Breast epithelium (tissue), 4 donors: ENCODE measurements at regions not wholly inside any gene's neighbourhood (a gene's known extent, or its start where the extent isn't known, plus 50 kb on each side); places are given as distances from the start of the nearest gene placed in this dataset.

ENCODE experiments used
- DNase-seq, 2 donors: peaks; one replicate each; pipeline ENCODE4 v3.0.0-alpha.2; 2019; ENCODE audit warnings: low spot score in 2 of 2
- H3K27ac ChIP-seq, 2 donors: fragments of 200-600 bp; sonication (generic) in 1 of 2; one replicate each; pipeline ENCODE4 v1.5.1; 2016 to 2019; ENCODE audit warnings: mild to moderate bottlenecking in 1 of 2
- H3K27me3 ChIP-seq, 2 donors: fragments of 200-600 bp; sonication (generic) in 1 of 2; one replicate each; pipeline versions ENCODE4 v1.5.1 to v1.6.0; 2017 to 2019; ENCODE audit warnings: control low read depth in 1 of 2, mild to moderate bottlenecking in 1 of 2
- H3K36me3 ChIP-seq: fragments of 200-600 bp; one replicate; pipeline ENCODE4 v1.5.1; 2019
- H3K4me1 ChIP-seq, 2 donors: fragments of 200-600 bp; sonication (generic); one replicate each; pipeline ENCODE4 v1.5.1; 2016 to 2019; ENCODE audit warnings: control low read depth in 1 of 2
- H3K4me3 ChIP-seq, 3 donors: fragments of 200-600 bp; sonication (generic); 1 replicate in 2 of 3; 2 replicates in 1 of 3; pipeline ENCODE4 v1.5.1; 2016 to 2019; ENCODE audit warnings: mild to moderate bottlenecking in 3 of 3, moderate library complexity in 2 of 3
- H3K9me3 ChIP-seq, 2 donors: fragments of 200-600 bp; sonication (generic) in 1 of 2; one replicate each; pipeline ENCODE4 v1.5.1; 2016 to 2019; ENCODE audit warnings: control low read depth in 1 of 2
- CTCF ChIP-seq, 3 donors: fragments of 450-650 bp; IDR thresholded peaks; one replicate each; pipeline ENCODE4 v1.5.1; 2016 to 2017; ENCODE audit warnings: antibody characterized with exemption in 3 of 3, mild to moderate bottlenecking in 3 of 3, moderate library complexity in 3 of 3
- POLR2A ChIP-seq: fragments of 450-650 bp; IDR thresholded peaks from one replicate; pipeline ENCODE4 v1.6.1; 2016; ENCODE audit warnings: antibody characterized with exemption, mild to moderate bottlenecking, moderate library complexity
- POLR2AphosphoS5 ChIP-seq, 3 donors: sonication (generic); formaldehyde crosslinking; IDR thresholded peaks; one replicate each; pipeline ENCODE4 v1.6.1; 2017; ENCODE audit warnings: antibody characterized with exemption in 3 of 3
- intact Hi-C: fragments of 100-400 bp; cut with DNase I; formaldehyde crosslinking; loops from one replicate; pipeline ENCODE4 v1.15.1; 2023; ENCODE audit warnings: low total_unique reads

GRCh38 chr12:94736820-94737219 is 86.5 kb upstream of the TMCC3 start:
- no peak overlapping the region for H3K27ac ChIP-seq
- no peaks in the 10 kb centered on the region for H3K36me3 ChIP-seq
- H3K4me1 ChIP-seq = no peaks in the 10 kb centered on the region
- no peak for DNase-seq
- intact Hi-C loops = loop anchor here (5.0 kb wide), 1 partner anchor 860 kb away; no protein-coding TSS in a partner anchor
- TF ChIP-seq POLR2A (no peak), CTCF (IDR thresholded peaks at IDR 0.05) (no peak), POLR2AphosphoS5 (IDR thresholded peaks at IDR 0.05) (no peak)
- H3K9me3 ChIP-seq = no peaks in the 10 kb centered on the region
- H3K27me3 ChIP-seq = no peaks in the 10 kb centered on the region
- no peak overlapping the region for H3K4me3 ChIP-seq

- Histone ChIP-seq H3K36me3 (no peaks in the 10 kb centered on the region), H3K27ac (no peak overlapping the region), H3K4me3 (no peak overlapping the region), H3K9me3 (no peaks in the 10 kb centered on the region), H3K4me1 (no peaks in the 10 kb centered on the region), H3K27me3 (no peaks in the 10 kb centered on the region)
- no peak for TF ChIP-seq POLR2A
- no peak for DNase-seq
- intact Hi-C loops = loop anchor here (5.0 kb wide), 1 partner anchor 861 kb away; no protein-coding TSS in a partner anchor
These were observed 85.6 kb upstream of the TMCC3 start for GRCh38 chr12:94736004-94736403.

- H3K4me1 ChIP-seq = no peaks in the 10 kb centered on the region
- H3K27me3 ChIP-seq = no peaks in the 10 kb centered on the region
- intact Hi-C loops = no loop called here
- no peak overlapping the region for H3K4me3 ChIP-seq
- no peaks in the 10 kb centered on the region for H3K9me3 ChIP-seq
- DNase-seq = no peak
- TF ChIP-seq POLR2AphosphoS5 (IDR thresholded peaks at IDR 0.05) = no peak
- no peak for TF ChIP-seq POLR2A
- TF ChIP-seq CTCF (IDR thresholded peaks at IDR 0.05) = no peak
- no peaks in the 10 kb centered on the region for H3K36me3 ChIP-seq
- H3K27ac ChIP-seq = no peak overlapping the region
These were observed 83.4 kb upstream of the TMCC3 start for GRCh38 chr12:94733727-94734126.

- DNase-seq = no peak
- TF ChIP-seq CTCF (IDR thresholded peaks at IDR 0.05) = no peak
- TF ChIP-seq POLR2AphosphoS5 (IDR thresholded peaks at IDR 0.05) = no peak
- TF ChIP-seq POLR2A = no peak
- intact Hi-C loops = no loop called here
- Histone ChIP-seq H3K4me3 (no peak overlapping the region), H3K27ac (no peak overlapping the region), H3K9me3 (no peaks in the 10 kb centered on the region), H3K4me1 (no peaks in the 10 kb centered on the region), H3K27me3 (no peaks in the 10 kb centered on the region), H3K36me3 (no peaks in the 10 kb centered on the region)
These were observed 82.1 kb upstream of the TMCC3 start for GRCh38 chr12:94732367-94732990.

- H3K27me3 ChIP-seq = no peaks in the 10 kb centered on the region
- H3K4me3 ChIP-seq = no peak overlapping the region
- intact Hi-C loops = no loop called here
These were observed 81.5 kb upstream of the TMCC3 start for GRCh38 chr12:94731733-94732360.

GRCh38 chr12:94730847-94731246 is 80.5 kb upstream of the TMCC3 start:
- intact Hi-C loops = no loop called here

More at GRCh38 chr12:94731733-94732360, 81.5 kb upstream of the TMCC3 start:
- no peak for DNase-seq
- Histone ChIP-seq H3K4me1 (no peaks in the 10 kb centered on the region), H3K36me3 (no peaks in the 10 kb centered on the region), H3K9me3 (no peaks in the 10 kb centered on the region), H3K27ac (no peak overlapping the region)
- TF ChIP-seq POLR2A = no peak
- no peak for TF ChIP-seq POLR2AphosphoS5 (IDR thresholded peaks at IDR 0.05)

More at GRCh38 chr12:94730847-94731246, 80.5 kb upstream of the TMCC3 start:
- no peak overlapping the region for H3K27ac ChIP-seq
- no peaks in the 10 kb centered on the region for H3K9me3 ChIP-seq
- DNase-seq = no peak
- no peaks in the 10 kb centered on the region for H3K27me3 ChIP-seq
- no peaks in the 10 kb centered on the region for H3K36me3 ChIP-seq
- no peak overlapping the region for H3K4me3 ChIP-seq
- TF ChIP-seq POLR2A (no peak), CTCF (IDR thresholded peaks at IDR 0.05) (no peak), POLR2AphosphoS5 (IDR thresholded peaks at IDR 0.05) (no peak)
- H3K4me1 ChIP-seq = no peaks in the 10 kb centered on the region
